Spleen (tissue), 7 donors: ENCODE measurements at regions not wholly inside any gene's neighbourhood (a gene's known extent, or its start where the extent isn't known, plus 50 kb on each side); places are given as distances from the start of the nearest gene placed in this dataset.

ENCODE experiments used
- CTCF ChIP-seq, 11 experiments: fragments of 200-600 bp in 7 of 11; fragments of 450-650 bp in 4 of 11; sonication (generic) in 4 of 11; IDR thresholded peaks in 8 of 11; conservative IDR thresholded peaks in 3 of 11; 1 replicate in 7 of 11; 2 replicates in 4 of 11; pipeline versions ENCODE4 v1.4.0 to v1.8.0; 2016 to 2021; ENCODE audit warnings: antibody characterized with exemption in 11 of 11, inconsistent platforms in 4 of 11, mild to moderate bottlenecking in 1 of 11
- POLR2A ChIP-seq, 3 donors: fragments of 450-650 bp; IDR thresholded peaks; one replicate each; pipeline ENCODE4 v1.5.1; 2017; ENCODE audit warnings: antibody characterized with exemption in 3 of 3, mild to moderate bottlenecking in 1 of 3
- donor health status: DM: no; HTN: no; CAD: no; lungs with moderate emphysema.
- donor health status: DM: no; HTN: no; CAD: no.
- donor health status: DM: no; HTN: no; CAD: no.

DNA sequence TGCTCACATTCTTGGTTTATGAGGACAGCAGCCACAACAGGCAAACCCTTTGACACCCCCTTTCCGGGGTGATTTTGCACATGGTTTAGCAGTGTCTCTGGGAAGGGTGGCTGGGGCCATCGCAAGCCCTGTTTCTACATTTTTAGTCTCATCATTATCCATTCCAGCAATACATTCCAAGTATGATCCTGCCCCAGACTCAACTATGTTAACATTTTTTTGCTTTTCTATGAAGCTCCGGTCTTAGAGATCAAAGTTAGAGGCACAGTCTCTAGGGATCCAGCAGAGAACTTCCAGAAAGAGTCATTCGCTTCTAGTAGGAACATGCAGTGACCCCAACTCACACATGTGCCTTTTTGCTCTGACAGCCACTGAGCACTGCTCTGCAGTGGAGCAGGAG, 130.9 kb downstream of the TBX5 start:
- TF ChIP-seq POLR2A (IDR thresholded peaks at IDR 0.05) (no peak), CTCF (IDR thresholded peaks at IDR 0.05 in 8 of 11, conservative IDR thresholded peaks at IDR 0.05 in 3 of 11) (no peak)
